ENCODE measurements at regions not wholly inside any gene's neighbourhood (a gene's known extent, or its start where the extent isn't known, plus 50 kb on each side); places are given as distances from the start of the nearest gene placed in this dataset.

GRCh38 chr2:18701981-18702380 is 112.6 kb upstream of the NT5C1B start:
- TF ChIP-seq CTCF (IDR thresholded peaks at IDR 0.05) = no peak
- TF ChIP-seq EP300 (IDR thresholded peaks at IDR 0.05) = no peak
- no peak for TF ChIP-seq POLR2A (IDR thresholded peaks at IDR 0.05)

Data from ovary (tissue), 3 donors.